HepG2 (cell line): ENCODE measurements at regions not wholly inside any gene's neighbourhood (a gene's known extent, or its start where the extent isn't known, plus 50 kb on each side); places are given as distances from the start of the nearest gene placed in this dataset.

Experiments
- DRAP1 ChIP-seq: IDR thresholded peaks from 2 replicates; pipeline ENCODE4 v1.6.1; 2016; ENCODE audit warnings: missing genetic modification reagents, missing compliant biosample characterization
- MAZ ChIP-seq, 2 experiments: sonication (generic) in 1 of 2; formaldehyde crosslinking in 1 of 2; IDR thresholded peaks; 2 replicates each; pipeline versions ENCODE4 v1.5.0 to v1.6.1; 2012 to 2020; ENCODE audit warnings: low read depth in 2 of 2, mild to moderate bottlenecking in 2 of 2, borderline replicate concordance in 1 of 2, improper control_type of control experiment in 1 of 2, low read length in 1 of 2, missing genetic modification reagents in 1 of 2, moderate library complexity in 1 of 2
- MYNN ChIP-seq: sonication (generic); formaldehyde crosslinking; IDR thresholded peaks from 2 replicates; pipeline ENCODE4 v1.4.0; 2020; ENCODE audit warnings: mild to moderate bottlenecking, low read depth, missing genetic modification reagents
- PITX1 ChIP-seq: sonication (generic); formaldehyde crosslinking; IDR thresholded peaks from 2 replicates; pipeline ENCODE4 v1.5.1; 2020; ENCODE audit warnings: mild to moderate bottlenecking, missing genetic modification reagents
- PLSCR1 ChIP-seq: sonication (generic); formaldehyde crosslinking; IDR thresholded peaks from 2 replicates; pipeline ENCODE4 v1.5.0; 2020; ENCODE audit warnings: missing genetic modification reagents, mild to moderate bottlenecking, borderline replicate concordance
- PRPF4 ChIP-seq: fragments of 200-400 bp; formaldehyde crosslinking; IDR thresholded peaks from 2 replicates; pipeline ENCODE4 v1.6.1; 2016; ENCODE audit warnings: low read length, low read depth; ENCODE audit not compliant: poor library complexity, severe bottlenecking
- ZBTB3 ChIP-seq: sonication (generic); formaldehyde crosslinking; IDR thresholded peaks from 2 replicates; pipeline ENCODE4 v1.4.0; 2020; ENCODE audit warnings: low read depth, mild to moderate bottlenecking, moderate library complexity, missing genetic modification reagents, borderline replicate concordance
- ZBTB4 ChIP-seq: sonication (generic); formaldehyde crosslinking; IDR thresholded peaks from 2 replicates; pipeline ENCODE4 v1.4.0; 2020; ENCODE audit warnings: missing genetic modification reagents, mild to moderate bottlenecking, borderline replicate concordance
- ZFP41 ChIP-seq: sonication (generic); formaldehyde crosslinking; IDR thresholded peaks from 2 replicates; pipeline ENCODE4 v1.4.0; 2020; ENCODE audit warnings: mild to moderate bottlenecking, missing genetic modification reagents, borderline replicate concordance
- TF ChIP-seq, protein P1 (sequence below): sonication (generic); formaldehyde crosslinking; IDR thresholded peaks from 2 replicates; pipeline ENCODE4 v1.4.0; 2020; ENCODE audit warnings: missing genetic modification reagents

GRCh38 chr2:8540552-8541055 lies 141.3 kb upstream of the ID2 start (continued):
- TF ChIP-seq MAZ (IDR thresholded peaks at IDR 0.05; ENCODE audit: borderline replicate concordance, low read depth, low read length) (no peak), MAZ (CRISPR knock-in tag; IDR thresholded peaks at IDR 0.05; ENCODE audit: low read depth) (no peak), ZBTB3 (CRISPR knock-in tag) (no peak), PITX1 (CRISPR knock-in tag) (no peak), ZBTB4 (CRISPR knock-in tag) (no peak), MYNN (CRISPR knock-in tag) (no peak), DRAP1 (CRISPR knock-in tag) (no peak), PRPF4 (no peak), PLSCR1 (CRISPR knock-in tag) (no peak), ZFP41 (CRISPR knock-in tag) (no peak)
- TF ChIP-seq, protein P1, sequence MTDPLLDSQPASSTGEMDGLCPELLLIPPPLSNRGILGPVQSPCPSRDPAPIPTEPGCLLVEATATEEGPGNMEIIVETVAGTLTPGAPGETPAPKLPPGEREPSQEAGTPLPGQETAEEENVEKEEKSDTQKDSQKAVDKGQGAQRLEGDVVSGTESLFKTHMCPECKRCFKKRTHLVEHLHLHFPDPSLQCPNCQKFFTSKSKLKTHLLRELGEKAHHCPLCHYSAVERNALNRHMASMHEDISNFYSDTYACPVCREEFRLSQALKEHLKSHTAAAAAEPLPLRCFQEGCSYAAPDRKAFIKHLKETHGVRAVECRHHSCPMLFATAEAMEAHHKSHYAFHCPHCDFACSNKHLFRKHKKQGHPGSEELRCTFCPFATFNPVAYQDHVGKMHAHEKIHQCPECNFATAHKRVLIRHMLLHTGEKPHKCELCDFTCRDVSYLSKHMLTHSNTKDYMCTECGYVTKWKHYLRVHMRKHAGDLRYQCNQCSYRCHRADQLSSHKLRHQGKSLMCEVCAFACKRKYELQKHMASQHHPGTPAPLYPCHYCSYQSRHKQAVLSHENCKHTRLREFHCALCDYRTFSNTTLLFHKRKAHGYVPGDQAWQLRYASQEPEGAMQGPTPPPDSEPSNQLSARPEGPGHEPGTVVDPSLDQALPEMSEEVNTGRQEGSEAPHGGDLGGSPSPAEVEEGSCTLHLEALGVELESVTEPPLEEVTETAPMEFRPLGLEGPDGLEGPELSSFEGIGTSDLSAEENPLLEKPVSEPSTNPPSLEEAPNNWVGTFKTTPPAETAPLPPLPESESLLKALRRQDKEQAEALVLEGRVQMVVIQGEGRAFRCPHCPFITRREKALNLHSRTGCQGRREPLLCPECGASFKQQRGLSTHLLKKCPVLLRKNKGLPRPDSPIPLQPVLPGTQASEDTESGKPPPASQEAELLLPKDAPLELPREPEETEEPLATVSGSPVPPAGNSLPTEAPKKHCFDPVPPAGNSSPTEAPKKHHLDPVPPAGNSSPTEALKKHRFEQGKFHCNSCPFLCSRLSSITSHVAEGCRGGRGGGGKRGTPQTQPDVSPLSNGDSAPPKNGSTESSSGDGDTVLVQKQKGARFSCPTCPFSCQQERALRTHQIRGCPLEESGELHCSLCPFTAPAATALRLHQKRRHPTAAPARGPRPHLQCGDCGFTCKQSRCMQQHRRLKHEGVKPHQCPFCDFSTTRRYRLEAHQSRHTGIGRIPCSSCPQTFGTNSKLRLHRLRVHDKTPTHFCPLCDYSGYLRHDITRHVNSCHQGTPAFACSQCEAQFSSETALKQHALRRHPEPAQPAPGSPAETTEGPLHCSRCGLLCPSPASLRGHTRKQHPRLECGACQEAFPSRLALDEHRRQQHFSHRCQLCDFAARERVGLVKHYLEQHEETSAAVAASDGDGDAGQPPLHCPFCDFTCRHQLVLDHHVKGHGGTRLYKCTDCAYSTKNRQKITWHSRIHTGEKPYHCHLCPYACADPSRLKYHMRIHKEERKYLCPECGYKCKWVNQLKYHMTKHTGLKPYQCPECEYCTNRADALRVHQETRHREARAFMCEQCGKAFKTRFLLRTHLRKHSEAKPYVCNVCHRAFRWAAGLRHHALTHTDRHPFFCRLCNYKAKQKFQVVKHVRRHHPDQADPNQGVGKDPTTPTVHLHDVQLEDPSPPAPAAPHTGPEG (CRISPR knock-in tag): no peak
